Glutamatergic neuron (in vitro differentiated cells): ENCODE measurements at regions not wholly inside any gene's neighbourhood (a gene's known extent, or its start where the extent isn't known, plus 50 kb on each side); places are given as distances from the start of the nearest gene placed in this dataset.

Source experiments
- DNase-seq: peaks from one replicate; pipeline ENCODE4 v3.0.0; 2022
- H3K27ac Mint-ChIP-seq: one replicate; pipeline ENCODE4 v1.8.0; 2020; ENCODE audit warnings: mild to moderate bottlenecking, mixed read lengths, inconsistent platforms; ENCODE audit not compliant: unreplicated experiment
- H3K27me3 Mint-ChIP-seq: one replicate; pipeline ENCODE4 v1.8.0; 2020; ENCODE audit warnings: mild to moderate bottlenecking, moderate library complexity, mixed read lengths, inconsistent platforms; ENCODE audit not compliant: unreplicated experiment
- H3K36me3 Mint-ChIP-seq: one replicate; pipeline ENCODE4 v1.8.0; 2020; ENCODE audit warnings: mild to moderate bottlenecking, mixed read lengths, inconsistent platforms; ENCODE audit not compliant: unreplicated experiment
- H3K4me1 Mint-ChIP-seq: one replicate; pipeline ENCODE4 v1.8.0; 2020; ENCODE audit warnings: mild to moderate bottlenecking, low read depth, mixed read lengths, inconsistent platforms; ENCODE audit not compliant: unreplicated experiment
- H3K4me3 Mint-ChIP-seq: one replicate; pipeline ENCODE4 v1.8.0; 2020; ENCODE audit warnings: mild to moderate bottlenecking, mixed read lengths, inconsistent platforms; ENCODE audit not compliant: unreplicated experiment
- H3K9me3 Mint-ChIP-seq: one replicate; pipeline ENCODE4 v1.8.0; 2020; ENCODE audit warnings: mild to moderate bottlenecking, moderate library complexity, mixed read lengths, inconsistent platforms; ENCODE audit not compliant: unreplicated experiment
- CTCF ChIP-seq: fragments of 200-600 bp; sonication (generic); IDR thresholded peaks from one replicate; pipeline ENCODE4 v1.5.0; 2021; ENCODE audit not compliant: partially characterized antibody, unreplicated experiment

- no peaks in the 10 kb centered on the region for H3K36me3 Mint-ChIP-seq
- H3K27ac Mint-ChIP-seq: no peak overlapping the region
- H3K9me3 Mint-ChIP-seq: no peaks in the 10 kb centered on the region
- no peak for DNase-seq
- H3K4me3 Mint-ChIP-seq: no peak overlapping the region
- no peaks in the 10 kb centered on the region for H3K27me3 Mint-ChIP-seq
- peaks cover 4% of the 10 kb centered on the region for H3K4me1 Mint-ChIP-seq
- peak; percentile 14 for TF ChIP-seq CTCF
Measured at GRCh38 chr3:147119989-147120388, 286.4 kb downstream of the ZIC4 start.

- DNase-seq: no peak
- Mint-ChIP-seq H3K4me3 (no peak overlapping the region), H3K27me3 (no peaks in the 10 kb centered on the region), H3K36me3 (no peaks in the 10 kb centered on the region), H3K4me1 (peaks cover 4% of the 10 kb centered on the region), H3K9me3 (no peaks in the 10 kb centered on the region), H3K27ac (no peak overlapping the region)
- no peak for TF ChIP-seq CTCF
Measured at GRCh38 chr3:147119346-147119745, 287.0 kb downstream of the ZIC4 start.

- Mint-ChIP-seq H3K27me3 (no peaks in the 10 kb centered on the region), H3K36me3 (no peaks in the 10 kb centered on the region), H3K4me3 (no peak overlapping the region), H3K9me3 (no peaks in the 10 kb centered on the region), H3K4me1 (peaks cover 4% of the 10 kb centered on the region), H3K27ac (no peak overlapping the region)
- no peak for DNase-seq
- TF ChIP-seq CTCF: no peak
Measured at GRCh38 chr3:147118611-147119010, 287.7 kb downstream of the ZIC4 start.

- no peaks in the 10 kb centered on the region for H3K9me3 Mint-ChIP-seq
- no peak overlapping the region for H3K27ac Mint-ChIP-seq
- H3K36me3 Mint-ChIP-seq: no peaks in the 10 kb centered on the region
- no peak overlapping the region for H3K4me3 Mint-ChIP-seq
- H3K27me3 Mint-ChIP-seq: no peaks in the 10 kb centered on the region
- no peak for TF ChIP-seq CTCF
- H3K4me1 Mint-ChIP-seq: peaks cover 4% of the 10 kb centered on the region
- DNase-seq: no peak
Measured at GRCh38 chr3:147117631-147118030, 288.7 kb downstream of the ZIC4 start.

GRCh38 chr3:147113293-147114044, 292.9 kb downstream of the ZIC4 start:
- DNase-seq: no peak
- no peak overlapping the region for H3K27ac Mint-ChIP-seq
- H3K4me3 Mint-ChIP-seq: no peak overlapping the region
- no peaks in the 10 kb centered on the region for H3K36me3 Mint-ChIP-seq
- no peaks in the 10 kb centered on the region for H3K9me3 Mint-ChIP-seq
- H3K4me1 Mint-ChIP-seq: no peaks in the 10 kb centered on the region
- TF ChIP-seq CTCF: no peak
- no peaks in the 10 kb centered on the region for H3K27me3 Mint-ChIP-seq
